ENCODE measurements at regions not wholly inside any gene's neighbourhood (a gene's known extent, or its start where the extent isn't known, plus 50 kb on each side); places are given as distances from the start of the nearest gene placed in this dataset.

DNA sequence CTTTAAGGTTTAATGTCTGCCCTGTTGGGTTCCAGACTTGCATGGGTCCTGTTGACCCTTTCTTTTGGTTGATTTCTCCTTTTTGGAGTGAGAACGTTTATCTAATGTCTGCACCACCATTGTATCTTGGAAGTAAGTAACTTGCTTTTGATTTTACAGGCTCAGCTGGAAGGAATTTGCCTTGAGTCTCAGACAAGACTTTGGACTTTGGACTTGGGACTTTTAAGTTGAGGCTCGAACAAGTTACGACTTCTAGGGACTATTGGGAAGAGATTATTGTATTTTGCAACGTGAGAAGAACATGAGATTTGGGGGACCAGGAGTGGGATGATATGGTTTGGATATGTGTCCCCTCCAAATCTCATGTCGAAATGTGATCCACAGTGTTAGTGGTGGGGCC lies 267.7 kb downstream of the GLI2 start:
- H4K20me1 ChIP-seq (ENCODE audit: insufficient read depth) = no peaks in the 10 kb centered on the region
- H3K9me2 ChIP-seq (ENCODE audit: insufficient read depth) = no peaks in the 10 kb centered on the region
- H2AFZ ChIP-seq = no peak overlapping the region
- intact Hi-C loops (cut with micrococcal nuclease; ENCODE audit: unreplicated experiment) = no loop called here
- H3K27me3 ChIP-seq (ENCODE audit: insufficient read depth, low read depth) = peaks cover 6% of the 10 kb centered on the region
- no peak for TF ChIP-seq CTCF (conservative IDR thresholded peaks at IDR 0.05)
- TF ChIP-seq EZH2 (IDR thresholded peaks at IDR 0.05; ENCODE audit: low read depth) = no peak
- no peaks in the 10 kb centered on the region for H3F3A ChIP-seq (ENCODE audit: insufficient read depth, low read depth)
- H3K36me3 ChIP-seq (ENCODE audit: low read depth) = no peaks in the 10 kb centered on the region
- no peak for DNase-seq
- ChIA-PET CTCF (no interaction called here), POLR2A (ENCODE audit: unreplicated experiment) (no interaction called here)
- H3K27ac ChIP-seq = no peak overlapping the region
- H3K4me1 ChIP-seq (replicated peaks; ENCODE audit: insufficient read depth) = peaks cover 5% of the 10 kb centered on the region; the same call in 1 of the 2 replicates
- no peaks in the 10 kb centered on the region for H3K9me3 ChIP-seq (ENCODE audit: insufficient read depth, low read depth)
- no peak overlapping the region for H3K4me3 ChIP-seq
- no peaks in the 10 kb centered on the region for H3K79me2 ChIP-seq (ENCODE audit: low read depth)
- no TSS peak for BruUV-seq (replicated peaks)
- no peak overlapping the region for H3K4me2 ChIP-seq

DNA sequence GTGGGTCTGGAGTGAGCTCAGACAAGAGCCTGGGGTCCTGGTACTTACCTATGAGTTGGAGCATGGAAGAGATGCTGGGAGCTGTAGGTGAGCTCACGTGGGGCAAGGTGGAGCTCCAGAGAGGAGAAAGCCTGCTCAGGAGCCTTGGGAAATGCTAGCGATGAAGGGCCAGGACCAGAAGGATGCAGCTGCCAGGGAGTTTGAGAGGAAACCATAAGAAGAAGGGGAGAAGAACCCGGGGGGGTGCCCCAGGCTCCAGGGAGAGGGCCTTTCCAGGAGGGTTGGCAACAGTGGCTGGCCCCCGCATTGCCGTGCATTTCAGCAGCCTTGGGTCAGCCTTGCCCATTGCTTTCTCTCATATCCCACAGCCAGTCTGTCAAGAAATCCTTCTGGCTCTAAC lies 268.7 kb downstream of the GLI2 start:
- CTCF ChIA-PET = interaction anchor here (0.6 kb wide), 1 partner anchor 93 kb away, joined by 3 read pairs; no protein-coding TSS in a partner anchor
- H3K4me1 ChIP-seq (replicated peaks; ENCODE audit: insufficient read depth) = peaks cover 5% of the 10 kb centered on the region; the same call in 1 of the 2 replicates
- H3K27ac ChIP-seq = no peak overlapping the region
- POLR2A ChIA-PET (ENCODE audit: unreplicated experiment) = no interaction called here
- H3K9me2 ChIP-seq (ENCODE audit: insufficient read depth) = no peaks in the 10 kb centered on the region
- H2AFZ ChIP-seq = no peak overlapping the region
- no peak overlapping the region for H3K4me3 ChIP-seq
- BruUV-seq (replicated peaks) = no TSS peak
- TF ChIP-seq EZH2 (IDR thresholded peaks at IDR 0.05; ENCODE audit: low read depth) = no peak
- no peak for TF ChIP-seq CTCF (conservative IDR thresholded peaks at IDR 0.05)
- intact Hi-C loops (cut with micrococcal nuclease; ENCODE audit: unreplicated experiment) = no loop called here
- no peaks in the 10 kb centered on the region for H3K79me2 ChIP-seq (ENCODE audit: low read depth)
- no peak for DNase-seq
- H3K36me3 ChIP-seq (ENCODE audit: low read depth) = no peaks in the 10 kb centered on the region
- H3K9me3 ChIP-seq (ENCODE audit: insufficient read depth, low read depth) = no peaks in the 10 kb centered on the region
- no peak overlapping the region for H3K4me2 ChIP-seq
- no peaks in the 10 kb centered on the region for H4K20me1 ChIP-seq (ENCODE audit: insufficient read depth)
- no peaks in the 10 kb centered on the region for H3F3A ChIP-seq (ENCODE audit: insufficient read depth, low read depth)
- peaks cover 1% of the 10 kb centered on the region; the same call in 1 of the 2 replicates for H3K27me3 ChIP-seq (ENCODE audit: insufficient read depth, low read depth)

DNA sequence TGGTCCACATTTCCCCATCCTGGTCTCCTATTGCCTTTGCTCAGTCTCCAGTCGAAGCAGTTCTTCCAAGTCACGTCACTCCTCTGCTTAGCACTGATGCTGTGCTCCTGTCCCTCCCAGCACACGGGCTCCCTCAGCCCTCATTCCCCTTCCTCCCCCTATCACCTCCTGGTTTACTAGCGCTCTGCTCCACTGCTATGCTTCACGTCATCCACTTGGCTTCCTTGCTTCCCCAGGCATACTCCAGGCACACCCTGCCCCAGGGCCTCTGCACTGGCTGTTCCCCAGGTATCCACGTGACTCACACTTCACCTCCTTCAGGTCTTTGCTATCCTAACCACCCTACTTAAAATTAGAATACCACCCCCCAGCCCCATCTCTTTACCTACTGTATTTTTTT lies 269.3 kb downstream of the GLI2 start:
- TF ChIP-seq EZH2 (IDR thresholded peaks at IDR 0.05; ENCODE audit: low read depth) = no peak
- TF ChIP-seq CTCF (conservative IDR thresholded peaks at IDR 0.05) = no peak
- BruUV-seq (replicated peaks) = no TSS peak
- ChIA-PET CTCF (no interaction called here), POLR2A (ENCODE audit: unreplicated experiment) (interaction anchor here (0.6 kb wide), 2 partner anchors 23 to 179 kb away, joined by 3 to 21 read pairs; no protein-coding TSS in a partner anchor)
- Histone ChIP-seq H3K4me2 (no peak overlapping the region), H3K9me3 (ENCODE audit: insufficient read depth, low read depth) (no peaks in the 10 kb centered on the region), H3F3A (ENCODE audit: insufficient read depth, low read depth) (no peaks in the 10 kb centered on the region), H3K4me3 (no peak overlapping the region), H3K27me3 (ENCODE audit: insufficient read depth, low read depth) (no peaks in the 10 kb centered on the region; the same call in 1 of the 2 replicates), H3K4me1 (replicated peaks; ENCODE audit: insufficient read depth) (peaks cover 5% of the 10 kb centered on the region; the same call in 1 of the 2 replicates), H3K9me2 (ENCODE audit: insufficient read depth) (no peaks in the 10 kb centered on the region; the same call in 1 of the 2 replicates), H2AFZ (no peak overlapping the region), H3K79me2 (ENCODE audit: low read depth) (no peaks in the 10 kb centered on the region), H4K20me1 (ENCODE audit: insufficient read depth) (no peaks in the 10 kb centered on the region), H3K27ac (no peak overlapping the region), H3K36me3 (ENCODE audit: low read depth) (no peaks in the 10 kb centered on the region)
- no peak for DNase-seq
- intact Hi-C loops (cut with micrococcal nuclease; ENCODE audit: unreplicated experiment) = no loop called here
